Body of pancreas (tissue), 4 donors: ENCODE measurements at regions not wholly inside any gene's neighbourhood (a gene's known extent, or its start where the extent isn't known, plus 50 kb on each side); places are given as distances from the start of the nearest gene placed in this dataset.
A peak's percentile ranks its signal among the peaks of the same experiment; 100 is the strongest.

Experiments
- CTCF ChIP-seq, 7 experiments: fragments of 450-650 bp in 4 of 7; fragments of 200-600 bp in 3 of 7; sonication (generic) in 3 of 7; IDR thresholded peaks; one replicate each; pipeline ENCODE4 v1.5.1; 2016 to 2019; ENCODE audit warnings: antibody characterized with exemption in 7 of 7
- POLR2A ChIP-seq, 3 donors: fragments of 450-650 bp; IDR thresholded peaks; one replicate each; pipeline ENCODE4 v1.6.1; 2016; ENCODE audit warnings: antibody characterized with exemption in 3 of 3, mild to moderate bottlenecking in 2 of 3

- TF ChIP-seq CTCF (IDR thresholded peaks at IDR 0.05), result peak in 2 of 7 experiments; percentile 16 to 38
- no peak for TF ChIP-seq POLR2A (IDR thresholded peaks at IDR 0.05)
Observed at GRCh38 chr6:112560651-112561050, 213.5 kb downstream of the RFPL4B start.
